MCF 10A (cell line): ENCODE measurements at regions not wholly inside any gene's neighbourhood (a gene's known extent, or its start where the extent isn't known, plus 50 kb on each side); places are given as distances from the start of the nearest gene placed in this dataset.

ENCODE experiments used
- BruUV-seq: library from RNA; stranded (reverse); fragments of 400-500 nt; replicated peaks from 2 replicates; lab custom pipeline; 2021; lab: Mats Ljungman, UMichigan
- CTCF ChIA-PET: fragments of 300-600 bp; sonication (Branson Sonifier 250); formaldehyde crosslinking; extraction: SDS; loops from one replicate; lab custom pipeline; 2021; ENCODE audit warnings: antibody characterized with exemption, inconsistent platforms; lab: Yijun Ruan, JAX
- POLR2A ChIA-PET: fragments of 300-600, 350-650 bp; sonication (Branson Sonifier 250); formaldehyde crosslinking; extraction: SDS; loops from one replicate; lab custom pipeline; 2020; ENCODE audit warnings: antibody characterized with exemption, inconsistent platforms; lab: Yijun Ruan, JAX
- DNase-seq: peaks from one replicate; pipeline ENCODE4 v3.0.0-alpha.2; 2018; ENCODE audit not compliant: unreplicated experiment
- H3K27ac Mint-ChIP-seq: one replicate; pipeline ENCODE4 v1.8.0; 2022; ENCODE audit warnings: mild to moderate bottlenecking, low read depth, mixed read lengths; ENCODE audit not compliant: unreplicated experiment
- H3K27me3 Mint-ChIP-seq: one replicate; pipeline ENCODE4 v1.8.0; 2022; ENCODE audit warnings: mixed read lengths; ENCODE audit not compliant: insufficient read depth, unreplicated experiment
- H3K36me3 Mint-ChIP-seq: one replicate; pipeline ENCODE4 v1.8.0; 2022; ENCODE audit warnings: mild to moderate bottlenecking, moderate library complexity, mixed read lengths; ENCODE audit not compliant: insufficient read depth, unreplicated experiment
- H3K4me1 Mint-ChIP-seq: one replicate; pipeline ENCODE4 v1.8.0; 2022; ENCODE audit warnings: mixed read lengths; ENCODE audit not compliant: insufficient read depth, unreplicated experiment
- H3K4me3 Mint-ChIP-seq: one replicate; pipeline ENCODE4 v1.8.0; 2022; ENCODE audit warnings: mild to moderate bottlenecking, moderate library complexity, mixed read lengths; ENCODE audit not compliant: unreplicated experiment
- H3K9me3 Mint-ChIP-seq: one replicate; pipeline ENCODE4 v1.8.0; 2022; ENCODE audit warnings: mixed read lengths; ENCODE audit not compliant: unreplicated experiment
- CTCF ChIP-seq: fragments of 200-600 bp; IDR thresholded peaks from one replicate; pipeline ENCODE4 v1.8.0; 2022; ENCODE audit warnings: antibody characterized with exemption, mild to moderate bottlenecking; ENCODE audit not compliant: unreplicated experiment
- intact Hi-C: fragments of 100-400 bp; cut with micrococcal nuclease; formaldehyde crosslinking; loops from 2 replicates; pipeline ENCODE4 v1.14.1; 2022

- intact Hi-C loops, result no loop called here
- Mint-ChIP-seq H3K36me3 (no peaks in the 10 kb centered on the region), H3K27me3 (peaks cover 74% of the 10 kb centered on the region), H3K4me1 (no peaks in the 10 kb centered on the region), H3K9me3 (no peaks in the 10 kb centered on the region), H3K4me3 (no peak overlapping the region), H3K27ac (no peak overlapping the region)
- CTCF ChIA-PET, result no interaction called here
- TF ChIP-seq CTCF, result no peak
- POLR2A ChIA-PET, result interaction anchor here (1.2 kb wide), 1 partner anchor 15 kb away, joined by 3 read pairs; no protein-coding TSS in a partner anchor
- BruUV-seq, result no TSS peak
- no peak for DNase-seq
Observed at GRCh38 chr9:1701113-1701512, 314.0 kb upstream of the SMARCA2 start.

- H3K4me3 Mint-ChIP-seq, result no peak overlapping the region
- ChIA-PET CTCF (interaction anchor here (1.0 kb wide), 1 partner anchor 30 kb away, joined by 6 read pairs; no protein-coding TSS in a partner anchor), POLR2A (no interaction called here)
- intact Hi-C loops, result no loop called here
- H3K4me1 Mint-ChIP-seq, result peaks cover 10% of the 10 kb centered on the region
- BruUV-seq, result no TSS peak
- H3K27me3 Mint-ChIP-seq, result peaks cover 62% of the 10 kb centered on the region
- H3K27ac Mint-ChIP-seq, result no peak overlapping the region
- TF ChIP-seq CTCF, result no peak
- no peaks in the 10 kb centered on the region for H3K9me3 Mint-ChIP-seq
- DNase-seq, result no peak
- H3K36me3 Mint-ChIP-seq, result no peaks in the 10 kb centered on the region
Observed at GRCh38 chr9:1702701-1703100, 312.4 kb upstream of the SMARCA2 start.

DNA sequence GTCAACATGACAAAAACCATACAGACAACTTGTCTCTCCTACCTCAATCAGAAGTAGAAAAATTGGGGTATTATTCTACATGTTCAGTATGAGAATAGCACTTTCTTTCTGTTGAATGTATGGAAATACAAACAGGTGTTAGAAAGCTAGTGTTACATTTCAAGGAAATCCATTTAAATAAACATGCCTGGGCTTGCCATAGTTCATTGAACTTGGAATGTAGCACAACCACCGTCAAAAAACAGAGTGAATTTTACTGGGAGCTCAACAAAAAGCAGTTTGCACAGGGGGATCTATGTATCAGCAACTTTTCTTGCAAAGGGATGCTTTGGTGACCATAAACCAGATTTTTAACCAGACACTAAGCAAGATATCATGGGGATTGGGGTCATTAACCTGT lies 307.9 kb upstream of the SMARCA2 start:
- peak overlapping the region; percentile 88 for H3K27ac Mint-ChIP-seq
- H3K9me3 Mint-ChIP-seq, result no peaks in the 10 kb centered on the region

DNA sequence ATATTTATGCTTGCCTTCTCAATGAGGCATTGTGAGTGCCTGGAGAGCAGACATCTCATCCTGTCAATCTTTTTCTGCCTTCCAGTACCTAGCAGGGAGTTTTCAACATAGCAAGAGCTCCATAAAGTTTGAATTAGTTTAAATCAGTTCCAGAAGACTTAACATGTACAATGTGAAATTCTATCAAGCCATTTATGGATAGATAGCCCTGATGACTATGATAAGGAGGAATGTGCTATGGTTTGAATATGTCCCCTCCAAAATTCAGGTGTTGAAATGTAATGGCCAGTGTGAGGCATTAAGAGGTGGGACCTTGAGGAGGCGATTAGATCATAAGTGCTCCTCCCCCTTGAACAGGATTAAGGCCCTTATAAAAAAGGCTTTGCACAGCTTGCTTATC lies 306.9 kb upstream of the SMARCA2 start:
- Mint-ChIP-seq H3K4me3 (no peak overlapping the region), H3K9me3 (no peaks in the 10 kb centered on the region), H3K4me1 (peaks cover 17% of the 10 kb centered on the region), H3K36me3 (peaks cover 6% of the 10 kb centered on the region), H3K27me3 (peaks cover 7% of the 10 kb centered on the region), H3K27ac (no peak overlapping the region)
- DNase-seq, result no peak
- intact Hi-C loops, result loop anchor here (5.0 kb wide), 1 partner anchor 379 kb away; no protein-coding TSS in a partner anchor
- ChIA-PET CTCF (interaction anchor here (0.8 to 1.6 kb wide), 4 partner anchors 8 to 235 kb away, joined by 3 to 5 read pairs (median 3); no protein-coding TSS in a partner anchor), POLR2A (interaction anchor here (1.1 to 2.0 kb wide), 3 partner anchors 12 to 60 kb away, joined by 3 to 10 read pairs (median 3); no protein-coding TSS in a partner anchor)
- TF ChIP-seq CTCF, result no peak
- BruUV-seq, result no TSS peak

More for the DNA sequence above, 307.9 kb upstream of the SMARCA2 start:
- DNase-seq, result peak; percentile 6
- BruUV-seq, result no TSS peak
- CTCF ChIA-PET, result interaction anchor here (0.6 to 1.6 kb wide), 4 partner anchors 9 to 131 kb away, joined by 3 to 5 read pairs (median 3); no protein-coding TSS in a partner anchor
- Mint-ChIP-seq H3K4me3 (no peak overlapping the region), H3K27me3 (peaks cover 16% of the 10 kb centered on the region), H3K4me1 (peaks cover 17% of the 10 kb centered on the region), H3K36me3 (peaks cover 3% of the 10 kb centered on the region)
- POLR2A ChIA-PET, result interaction anchor here (0.7 to 2.0 kb wide), 6 partner anchors 13 to 403 kb away, joined by 3 to 10 read pairs (median 3); no protein-coding TSS in a partner anchor
- intact Hi-C loops, result loop anchor here (5.0 kb wide), 1 partner anchor 380 kb away; no protein-coding TSS in a partner anchor
- no peak for TF ChIP-seq CTCF
